ENCODE measurements at regions not wholly inside any gene's neighbourhood (a gene's known extent, or its start where the extent isn't known, plus 50 kb on each side); places are given as distances from the start of the nearest gene placed in this dataset.
A peak's percentile ranks its signal among the peaks of the same experiment; 100 is the strongest.

GRCh38 chr13:39269004-39269403 is 230.7 kb downstream of the NHLRC3 start:
- TF ChIP-seq CTCF (IDR thresholded peaks at IDR 0.05; ENCODE audit: low read depth, low read length), result no peak

GRCh38 chr13:39269411-39269810 is 231.2 kb downstream of the NHLRC3 start:
- DNase-seq (ENCODE audit: extremely low read depth, low read depth), result no peak
- no peak for TF ChIP-seq CTCF (IDR thresholded peaks at IDR 0.05; ENCODE audit: low read depth, low read length)

More at GRCh38 chr13:39269004-39269403, 230.7 kb downstream of the NHLRC3 start:
- DNase-seq (ENCODE audit: extremely low read depth, low read depth), result no peak

GRCh38 chr13:39272994-39273393 is 234.7 kb downstream of the NHLRC3 start:
- TF ChIP-seq CTCF (IDR thresholded peaks at IDR 0.05; ENCODE audit: low read depth, low read length), result no peak
- no peak for DNase-seq (ENCODE audit: extremely low read depth, low read depth)

- peak; percentile 20 for TF ChIP-seq CTCF (IDR thresholded peaks at IDR 0.05; ENCODE audit: low read depth, low read length)
- DNase-seq (ENCODE audit: extremely low read depth, low read depth), result no peak
Observed at GRCh38 chr13:39273953-39274738, 235.9 kb downstream of the NHLRC3 start.

- DNase-seq (ENCODE audit: extremely low read depth, low read depth), result no peak
- no peak for TF ChIP-seq CTCF (IDR thresholded peaks at IDR 0.05; ENCODE audit: low read depth, low read length)
Observed at GRCh38 chr13:39274739-39275325, 236.6 kb downstream of the NHLRC3 start.

GRCh38 chr13:39279077-39279476 is 240.8 kb downstream of the NHLRC3 start:
- TF ChIP-seq CTCF (IDR thresholded peaks at IDR 0.05; ENCODE audit: low read depth, low read length), result no peak
- DNase-seq (ENCODE audit: extremely low read depth, low read depth), result no peak

GRCh38 chr13:39281539-39282150 is 243.4 kb downstream of the NHLRC3 start:
- no peak for TF ChIP-seq CTCF (IDR thresholded peaks at IDR 0.05; ENCODE audit: low read depth, low read length)
- no peak for DNase-seq (ENCODE audit: extremely low read depth, low read depth)
